ENCODE measurements at regions not wholly inside any gene's neighbourhood (a gene's known extent, or its start where the extent isn't known, plus 50 kb on each side); places are given as distances from the start of the nearest gene placed in this dataset.

- TF ChIP-seq GATA3 (IDR thresholded peaks at IDR 0.05; ENCODE audit: low read depth, low read length): no peak
- TF ChIP-seq GATA2 (IDR thresholded peaks at IDR 0.05; ENCODE audit: low read depth, low read length): no peak
These were observed 176.8 kb upstream of the LRP1B start for GRCh38 chr2:142307616-142308115.

DNA sequence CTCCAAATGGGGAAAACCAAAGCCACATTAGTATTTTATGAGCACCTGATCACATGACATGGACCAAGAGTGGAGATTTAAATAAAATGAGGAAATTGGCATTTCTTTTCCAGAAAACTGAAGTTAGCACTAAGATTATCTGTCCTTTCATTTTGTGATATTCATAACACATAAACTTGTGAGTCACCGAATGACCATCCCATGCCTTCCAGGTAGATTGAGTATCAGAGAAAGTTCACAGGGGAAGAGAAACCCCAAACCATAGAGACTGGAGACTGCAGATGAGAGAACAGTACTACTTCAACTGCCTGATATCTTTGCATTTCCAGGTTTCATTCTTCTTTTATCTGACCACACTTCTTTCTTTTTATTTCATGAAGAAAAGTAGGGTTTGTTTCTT, 176.3 kb upstream of the LRP1B start:
- no peak for TF ChIP-seq GATA2 (IDR thresholded peaks at IDR 0.05; ENCODE audit: low read depth, low read length)
- no peak for TF ChIP-seq GATA3 (IDR thresholded peaks at IDR 0.05; ENCODE audit: low read depth, low read length)

GRCh38 chr2:142306131-142306530, 175.3 kb upstream of the LRP1B start:
- TF ChIP-seq GATA2 (IDR thresholded peaks at IDR 0.05; ENCODE audit: low read depth, low read length) (no peak), GATA3 (IDR thresholded peaks at IDR 0.05; ENCODE audit: low read depth, low read length) (no peak)

GRCh38 chr2:142300517-142300916, 169.7 kb upstream of the LRP1B start:
- TF ChIP-seq GATA2 (IDR thresholded peaks at IDR 0.05; ENCODE audit: low read depth, low read length): no peak
- TF ChIP-seq GATA3 (IDR thresholded peaks at IDR 0.05; ENCODE audit: low read depth, low read length): no peak

DNA sequence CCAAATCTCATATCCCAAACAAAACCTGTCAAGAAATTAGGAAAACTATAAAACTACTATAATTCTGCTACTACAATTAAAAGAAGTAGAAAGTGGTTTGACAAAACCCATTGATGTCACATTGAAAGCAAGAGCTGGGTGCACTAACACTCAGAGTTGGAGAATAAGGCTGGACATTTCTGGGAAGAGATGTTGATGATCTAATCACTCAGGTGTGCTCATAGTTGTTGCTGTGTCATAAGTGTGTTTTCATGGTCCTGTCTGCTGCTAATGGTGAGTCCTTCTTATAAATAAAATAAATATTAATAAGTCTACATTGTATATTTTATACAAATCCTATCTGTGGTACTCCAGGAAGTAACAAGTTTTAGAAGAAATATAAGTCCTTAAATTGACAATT, 168.2 kb upstream of the LRP1B start:
- no peak for TF ChIP-seq GATA3 (IDR thresholded peaks at IDR 0.05; ENCODE audit: low read depth, low read length)
- TF ChIP-seq GATA2 (IDR thresholded peaks at IDR 0.05; ENCODE audit: low read depth, low read length): no peak

GRCh38 chr2:142294225-142294624, 163.4 kb upstream of the LRP1B start:
- TF ChIP-seq GATA2 (IDR thresholded peaks at IDR 0.05; ENCODE audit: low read depth, low read length): no peak
- no peak for TF ChIP-seq GATA3 (IDR thresholded peaks at IDR 0.05; ENCODE audit: low read depth, low read length)

- TF ChIP-seq GATA3 (IDR thresholded peaks at IDR 0.05; ENCODE audit: low read depth, low read length) (no peak), GATA2 (IDR thresholded peaks at IDR 0.05; ENCODE audit: low read depth, low read length) (no peak)
These were observed 161.2 kb upstream of the LRP1B start for GRCh38 chr2:142291969-142292368.

DNA sequence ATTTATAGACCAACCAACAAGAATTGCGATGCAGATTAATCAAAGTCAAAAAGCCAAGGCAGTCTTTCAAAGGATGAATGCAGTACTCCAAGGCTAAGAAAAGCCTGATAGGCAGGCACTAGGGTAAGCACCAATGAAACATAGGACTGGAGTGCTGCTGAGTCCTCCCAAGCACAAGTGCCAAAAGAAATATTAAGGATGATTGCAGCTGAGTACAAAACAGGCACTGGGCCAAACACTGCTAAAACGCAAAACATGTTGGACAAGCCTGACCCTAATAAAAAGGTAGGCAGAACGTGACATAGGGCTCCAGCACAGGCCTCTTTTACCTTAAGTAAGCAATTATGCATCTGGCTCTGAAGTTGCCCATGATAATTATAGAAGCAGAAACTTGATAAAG, 160.1 kb upstream of the LRP1B start:
- no peak for TF ChIP-seq GATA3 (IDR thresholded peaks at IDR 0.05; ENCODE audit: low read depth, low read length)
- no peak for TF ChIP-seq GATA2 (IDR thresholded peaks at IDR 0.05; ENCODE audit: low read depth, low read length)

DNA sequence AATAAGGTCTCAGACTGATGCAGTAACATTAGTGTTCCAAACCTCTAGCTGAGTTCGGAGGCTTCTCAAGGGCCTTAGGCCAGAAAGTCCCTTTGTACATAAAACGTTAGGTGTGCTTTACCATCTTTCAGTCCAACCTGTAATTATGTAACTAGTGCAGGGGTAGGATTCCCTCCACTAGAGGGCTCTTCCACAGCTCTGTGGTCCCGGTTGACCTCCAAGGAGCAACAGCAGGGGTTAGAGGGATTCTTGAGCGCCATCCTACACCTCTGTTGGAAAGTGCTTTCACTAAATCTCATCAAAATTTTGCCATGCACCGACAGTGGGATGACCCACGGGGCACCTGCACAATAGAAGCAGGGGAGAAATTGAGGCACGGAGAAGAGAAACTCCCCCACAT, 155.8 kb upstream of the LRP1B start:
- TF ChIP-seq GATA3 (IDR thresholded peaks at IDR 0.05; ENCODE audit: low read depth, low read length) (no peak), GATA2 (IDR thresholded peaks at IDR 0.05; ENCODE audit: low read depth, low read length) (no peak)

- TF ChIP-seq GATA3 (IDR thresholded peaks at IDR 0.05; ENCODE audit: low read depth, low read length) (no peak), GATA2 (IDR thresholded peaks at IDR 0.05; ENCODE audit: low read depth, low read length) (no peak)
These were observed 154.7 kb upstream of the LRP1B start for GRCh38 chr2:142285480-142285879.

DNA sequence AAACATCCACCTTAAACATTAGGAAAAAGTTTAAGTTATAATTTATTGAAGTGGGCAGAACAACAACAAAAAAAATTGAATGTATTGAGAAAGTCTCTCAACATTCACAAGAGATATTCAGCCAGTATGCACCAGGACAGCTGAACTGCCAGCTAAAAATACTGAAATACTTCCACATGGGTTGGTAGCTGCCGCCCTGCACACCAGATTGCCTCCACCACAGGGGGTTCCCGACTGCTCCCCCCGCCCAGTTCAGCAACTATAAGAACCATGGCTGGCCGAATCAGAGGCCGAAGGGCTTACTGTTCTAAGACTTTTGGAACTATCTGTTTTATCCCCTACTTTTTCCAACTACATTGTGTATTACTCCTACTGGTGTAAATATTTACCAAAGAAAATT, 150.0 kb upstream of the LRP1B start:
- no peak for TF ChIP-seq GATA3 (IDR thresholded peaks at IDR 0.05; ENCODE audit: low read depth, low read length)

DNA sequence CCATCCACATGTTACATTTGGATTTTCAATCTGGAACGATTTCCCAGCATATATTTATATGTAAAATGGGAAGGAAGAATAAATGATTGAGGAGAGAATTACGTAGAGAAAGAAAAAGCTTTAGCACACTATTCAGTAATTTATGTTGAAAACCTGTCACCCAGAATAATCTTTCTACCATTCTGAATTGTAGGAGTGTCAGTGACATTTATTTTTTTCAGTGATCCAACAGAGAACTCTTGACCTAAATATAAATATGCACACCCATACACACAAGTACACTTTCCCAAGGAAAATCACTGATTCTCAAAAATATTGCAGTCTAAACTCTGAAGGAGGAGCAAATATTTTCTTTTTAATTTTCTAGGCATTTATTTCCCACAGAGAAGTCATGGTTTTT, 140.2 kb upstream of the LRP1B start:
- no peak for TF ChIP-seq GATA3 (IDR thresholded peaks at IDR 0.05; ENCODE audit: low read depth, low read length)
- no peak for TF ChIP-seq GATA2 (IDR thresholded peaks at IDR 0.05; ENCODE audit: low read depth, low read length)

GRCh38 chr2:142270291-142270690, 139.5 kb upstream of the LRP1B start:
- TF ChIP-seq GATA2 (IDR thresholded peaks at IDR 0.05; ENCODE audit: low read depth, low read length): peak; percentile 97
- TF ChIP-seq GATA3 (IDR thresholded peaks at IDR 0.05; ENCODE audit: low read depth, low read length): peak; percentile 99

- TF ChIP-seq GATA2 (IDR thresholded peaks at IDR 0.05; ENCODE audit: low read depth, low read length): no peak
- no peak for TF ChIP-seq GATA3 (IDR thresholded peaks at IDR 0.05; ENCODE audit: low read depth, low read length)
These were observed 128.5 kb upstream of the LRP1B start for GRCh38 chr2:142259356-142259755.

- no peak for TF ChIP-seq GATA2 (IDR thresholded peaks at IDR 0.05; ENCODE audit: low read depth, low read length)
- no peak for TF ChIP-seq GATA3 (IDR thresholded peaks at IDR 0.05; ENCODE audit: low read depth, low read length)
These were observed 123.2 kb upstream of the LRP1B start for GRCh38 chr2:142254031-142254430.

GRCh38 chr2:142241016-142241415, 110.2 kb upstream of the LRP1B start:
- TF ChIP-seq GATA3 (IDR thresholded peaks at IDR 0.05; ENCODE audit: low read depth, low read length): no peak
- no peak for TF ChIP-seq GATA2 (IDR thresholded peaks at IDR 0.05; ENCODE audit: low read depth, low read length)
